Loucy (cell line): ENCODE measurements at regions not wholly inside any gene's neighbourhood (a gene's known extent, or its start where the extent isn't known, plus 50 kb on each side); places are given as distances from the start of the nearest gene placed in this dataset.

Experiments used
- CTCF ChIP-seq: fragments of 200-600 bp; sonication (generic); conservative IDR thresholded peaks from 2 replicates; pipeline ENCODE4 v1.5.1; 2014; ENCODE audit warnings: mild to moderate bottlenecking, antibody characterized with exemption, low read length
- EZH2phosphoT487 ChIP-seq: fragments of 200-600 bp; IDR thresholded peaks from 2 replicates; pipeline ENCODE4 v1.6.1; 2018; ENCODE audit warnings: antibody characterized with exemption, mild to moderate bottlenecking, moderate library complexity, borderline replicate concordance

GRCh38 chr3:150323770-150324169, 84.3 kb upstream of the TSC22D2 start:
- no peak for TF ChIP-seq CTCF
- TF ChIP-seq EZH2phosphoT487, result no peak
